ENCODE measurements at regions not wholly inside any gene's neighbourhood (a gene's known extent, or its start where the extent isn't known, plus 50 kb on each side); places are given as distances from the start of the nearest gene placed in this dataset.
"Not testable (repeated sequence)": the region's sequence is repeated elsewhere in the genome, so short reads cannot be mapped to it uniquely, and the experiment has no call there.

DNA sequence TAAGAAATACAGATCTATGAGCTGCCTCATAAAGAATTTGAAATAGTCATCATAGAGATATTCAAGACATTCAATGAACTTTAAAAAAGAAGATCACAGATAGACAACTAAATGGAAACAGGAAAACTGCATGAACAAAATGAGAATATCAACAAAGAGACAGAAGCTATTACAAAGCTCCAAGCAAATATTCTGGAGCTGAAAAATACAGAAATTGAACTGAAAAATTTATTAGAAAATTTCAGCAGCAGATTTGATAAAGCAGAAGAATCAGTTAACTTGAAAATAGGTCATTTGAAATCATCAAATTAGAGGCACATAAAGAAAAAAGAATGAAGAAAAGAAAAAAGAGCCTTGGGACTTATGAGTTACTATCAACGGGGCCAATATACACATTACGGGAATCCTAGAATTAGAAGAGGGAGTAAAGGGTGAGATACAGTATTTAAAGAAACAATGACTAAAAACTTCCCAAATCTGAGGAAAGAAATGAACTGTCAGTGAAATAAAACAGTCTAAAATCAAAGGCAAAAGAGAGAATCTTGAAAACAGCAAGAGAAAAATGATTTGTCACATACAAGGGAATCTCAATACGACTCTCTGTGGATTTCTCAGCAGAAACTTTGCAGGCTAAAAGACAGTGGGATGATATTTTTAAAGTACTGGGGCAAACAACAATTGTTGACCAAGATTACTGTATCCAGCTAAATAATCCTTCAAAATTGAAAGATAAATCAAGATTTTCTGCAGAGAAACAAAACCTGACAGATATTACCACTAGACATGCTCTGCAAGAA, 641.6 kb downstream of the ANKRD50 start:
- DNase-seq, result no peak

DNA sequence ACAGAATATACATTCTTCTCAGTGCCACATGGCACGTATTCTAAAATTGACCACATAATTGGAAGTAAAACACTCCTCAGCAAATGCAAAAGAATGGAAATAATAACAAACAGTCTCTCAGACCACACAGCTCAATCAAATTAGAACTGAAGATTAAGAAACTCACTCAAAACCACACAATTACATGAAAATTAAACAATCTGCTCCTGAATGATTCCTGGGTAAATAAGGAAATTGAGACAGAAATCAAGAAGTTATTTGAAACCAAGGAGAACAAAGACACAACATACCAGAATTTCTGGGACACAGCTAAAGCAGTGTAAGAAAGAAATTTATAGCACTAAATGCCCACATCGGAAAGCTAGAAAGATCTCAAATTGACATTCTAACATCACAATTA, 637.3 kb downstream of the ANKRD50 start:
- DNase-seq, result not testable (repeated sequence)

DNA sequence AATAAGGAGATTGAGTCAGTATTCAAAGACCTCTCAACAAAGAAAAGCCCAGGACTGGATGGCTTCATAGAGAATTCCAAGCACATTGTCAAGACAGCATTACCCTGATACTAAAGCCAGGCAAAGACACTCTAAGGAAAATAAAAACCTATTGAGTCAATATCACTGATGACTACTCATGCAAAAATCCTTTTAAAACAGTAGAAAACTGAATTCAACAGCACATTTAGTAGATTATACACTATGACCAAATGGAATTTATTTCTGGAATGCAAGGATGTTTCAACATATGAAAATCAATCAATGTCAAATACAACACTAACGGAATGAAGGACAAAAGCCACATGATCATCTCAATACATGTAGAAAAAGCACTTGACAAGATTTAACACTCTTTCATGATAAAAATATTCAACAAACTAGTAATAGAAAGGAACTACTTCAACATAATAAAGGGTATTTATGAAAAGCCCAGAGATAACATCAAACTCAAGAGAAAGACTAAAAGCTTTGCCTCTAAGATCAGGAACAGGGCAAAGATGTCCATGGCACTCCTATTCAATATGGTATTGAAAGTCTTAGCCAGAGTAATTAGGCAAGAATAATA, 633.3 kb downstream of the ANKRD50 start:
- no peak for DNase-seq

DNA sequence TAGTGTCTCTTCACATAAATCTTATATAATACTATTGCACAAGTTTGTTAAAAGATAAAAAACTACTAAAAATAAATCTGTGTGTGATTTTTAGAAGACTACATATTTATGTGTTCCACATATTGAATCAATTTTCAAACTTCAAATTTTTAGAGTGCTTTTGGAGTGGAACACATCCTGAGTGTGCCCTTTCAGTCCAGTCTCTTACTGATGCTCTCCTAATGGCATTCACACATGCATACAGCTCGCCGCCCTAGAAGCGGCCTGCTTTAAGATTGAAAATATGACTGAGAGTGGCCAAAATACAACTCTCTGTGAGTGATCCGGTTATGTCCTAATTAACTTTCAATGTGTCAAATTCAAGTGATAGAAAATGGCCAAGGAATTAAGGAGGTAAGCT, 628.8 kb downstream of the ANKRD50 start:
- DNase-seq, result no peak

DNA sequence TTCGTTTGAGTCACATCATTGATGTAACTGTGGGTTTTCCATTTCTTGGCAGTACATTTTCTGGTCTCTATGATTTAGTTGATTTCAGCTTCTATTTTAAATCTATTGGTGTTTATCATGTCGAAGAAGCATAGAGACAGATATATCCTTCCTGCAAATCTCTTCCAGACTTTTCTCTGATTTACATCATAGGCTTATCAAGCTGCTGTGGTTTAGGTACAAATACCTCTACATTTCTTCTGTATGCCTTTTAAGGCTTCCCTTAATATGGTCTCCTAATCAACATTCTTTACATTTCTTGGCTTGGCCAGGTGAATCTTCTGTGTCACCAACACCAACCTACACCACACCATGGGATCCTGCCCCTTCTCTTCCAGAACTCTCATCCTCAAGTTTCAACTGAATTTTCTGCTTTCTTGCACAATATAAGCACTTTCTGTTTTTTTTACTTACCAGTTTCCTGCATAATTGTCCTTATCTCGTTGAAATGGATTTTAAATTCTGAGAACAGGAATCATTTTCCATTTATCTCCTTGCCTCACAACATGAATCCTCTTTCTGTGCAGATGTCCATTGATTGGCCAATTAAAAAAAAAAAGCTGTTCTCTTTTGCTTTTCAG, 626.9 kb downstream of the ANKRD50 start:
- no peak for DNase-seq

DNA sequence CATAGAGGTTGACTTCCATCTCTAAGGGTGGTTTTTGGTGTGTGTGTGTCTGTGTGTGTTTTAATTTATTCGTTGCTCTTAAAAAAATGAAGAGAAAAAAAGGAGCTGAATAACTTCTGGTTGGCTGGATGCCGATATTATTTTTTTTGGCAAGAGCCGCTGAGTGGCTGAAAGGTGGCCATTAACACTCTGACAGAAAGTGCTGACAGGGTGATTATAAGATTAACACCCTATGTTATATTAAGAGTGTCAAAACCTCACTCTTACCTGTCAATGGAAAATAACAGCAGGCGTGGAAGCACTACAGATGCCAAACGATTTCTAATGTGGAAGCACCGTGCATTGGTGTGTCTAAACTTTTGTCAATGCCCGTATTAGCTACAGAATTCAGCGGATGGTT, 622.5 kb downstream of the ANKRD50 start:
- DNase-seq, result no peak

DNA sequence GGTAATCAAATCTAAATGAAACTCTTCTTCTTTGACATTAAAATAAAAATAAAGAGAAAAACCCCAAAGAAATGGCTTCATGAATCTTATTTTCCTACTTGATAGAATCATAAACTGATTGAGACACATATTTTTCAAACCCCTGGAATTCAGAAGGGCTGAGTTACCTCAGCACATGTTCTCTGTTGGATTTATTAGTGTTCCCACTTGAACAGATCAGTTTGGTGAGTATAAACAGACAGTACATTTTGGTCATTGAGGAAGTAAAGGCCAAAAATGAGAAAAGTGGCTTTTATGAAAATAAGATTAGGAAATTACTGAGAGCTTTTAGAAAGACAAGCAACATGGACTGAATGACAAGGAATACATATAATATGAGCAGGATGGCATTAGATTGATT, 620.4 kb downstream of the ANKRD50 start:
- DNase-seq, result no peak

DNA sequence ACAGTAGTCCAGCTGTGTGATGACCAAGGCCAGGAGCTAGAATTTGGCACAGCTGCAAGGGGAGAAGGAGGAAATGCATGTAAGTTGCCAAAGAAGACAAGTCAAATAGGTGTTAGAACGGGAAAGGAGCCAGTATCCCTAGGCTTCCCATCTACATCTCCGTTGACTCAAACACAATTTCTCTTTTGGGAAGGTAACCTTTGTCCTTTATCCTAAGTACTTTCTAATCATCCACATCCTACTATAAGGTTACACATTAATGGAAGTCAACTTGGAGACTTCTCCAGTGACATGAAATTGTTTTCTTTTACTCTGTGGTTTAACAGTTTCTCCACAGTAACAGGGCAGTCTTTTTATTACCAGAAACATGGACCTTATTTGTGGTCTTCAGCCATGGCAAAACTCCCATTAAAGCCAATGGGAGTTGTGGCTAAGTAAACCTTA, 620.0 kb downstream of the ANKRD50 start:
- no peak for DNase-seq

DNA sequence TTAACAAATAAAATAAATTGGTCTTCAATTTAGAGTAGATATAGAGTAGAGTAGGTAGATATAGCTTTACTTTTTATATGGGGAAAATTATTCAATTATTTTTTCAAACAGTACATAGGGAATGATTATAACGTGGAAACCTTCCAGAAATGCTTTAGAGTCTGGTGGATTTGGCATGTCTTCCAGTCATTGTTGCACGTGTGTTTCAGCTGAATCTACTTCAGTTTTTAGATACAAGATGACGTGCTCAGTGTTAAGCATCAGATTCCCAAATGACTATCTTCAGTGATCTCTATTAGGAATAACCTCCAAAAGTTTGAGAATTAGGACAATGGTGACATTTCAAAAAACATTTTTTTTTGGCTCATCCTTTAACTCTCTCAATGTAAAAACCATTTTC, 616.9 kb downstream of the ANKRD50 start:
- no peak for DNase-seq

DNA sequence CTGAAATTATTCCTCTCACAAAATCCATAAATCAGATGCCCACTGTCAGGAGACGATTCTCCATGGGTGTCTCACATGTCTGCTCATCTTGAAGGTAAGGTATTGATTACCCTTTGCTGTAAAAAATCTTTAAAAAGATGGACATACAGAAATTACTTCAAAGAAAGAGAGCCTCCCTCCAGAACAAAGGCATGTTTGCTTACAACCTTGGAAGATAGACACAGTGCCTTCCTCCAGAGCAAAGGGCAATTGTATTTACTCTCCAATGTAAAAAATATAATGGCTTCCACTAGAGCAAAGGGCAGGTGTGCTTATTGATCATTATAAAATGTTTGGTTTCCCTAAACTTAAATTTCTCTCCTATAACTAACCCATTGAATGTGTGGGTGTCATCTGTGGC, 616.2 kb downstream of the ANKRD50 start:
- no peak for DNase-seq

DNA sequence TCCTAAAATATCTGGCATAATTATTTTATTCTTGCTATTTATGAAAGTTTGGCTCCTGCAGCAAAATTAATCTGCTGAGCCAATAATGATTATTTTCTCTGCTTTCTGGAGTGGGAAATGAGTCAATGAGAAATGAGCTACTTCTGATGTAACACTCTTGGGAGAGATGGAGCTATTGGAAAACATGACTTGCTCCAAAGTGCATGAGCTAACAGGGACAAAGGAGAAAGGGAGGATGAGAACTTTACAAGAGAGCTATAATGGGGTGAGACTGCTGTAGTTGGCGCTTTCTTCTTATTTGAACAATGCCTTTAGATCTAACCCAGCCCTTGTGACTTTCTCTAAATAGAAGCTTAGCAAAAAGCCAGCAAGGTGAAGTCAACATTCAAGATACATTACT, 615.1 kb downstream of the ANKRD50 start:
- no peak for DNase-seq

DNA sequence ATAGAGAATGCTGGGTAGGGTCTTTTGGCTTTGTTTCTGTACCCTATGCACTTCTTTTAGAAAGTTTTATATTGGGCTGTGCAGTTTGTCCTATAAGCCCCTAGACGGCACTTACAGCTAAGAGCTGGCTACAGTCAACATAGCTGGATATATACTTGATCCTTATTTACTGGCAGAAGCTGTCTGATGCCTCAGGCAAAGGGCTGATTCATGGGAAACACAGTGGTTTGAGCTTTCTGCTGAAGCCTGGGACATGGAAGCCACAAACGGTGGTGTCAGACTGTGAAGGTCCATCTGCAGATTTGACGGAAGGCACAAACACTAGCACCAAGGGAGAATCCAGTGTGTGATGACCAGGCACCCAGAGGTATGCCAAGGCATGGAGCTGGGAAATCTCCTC, 608.4 kb downstream of the ANKRD50 start:
- no peak for DNase-seq

DNA sequence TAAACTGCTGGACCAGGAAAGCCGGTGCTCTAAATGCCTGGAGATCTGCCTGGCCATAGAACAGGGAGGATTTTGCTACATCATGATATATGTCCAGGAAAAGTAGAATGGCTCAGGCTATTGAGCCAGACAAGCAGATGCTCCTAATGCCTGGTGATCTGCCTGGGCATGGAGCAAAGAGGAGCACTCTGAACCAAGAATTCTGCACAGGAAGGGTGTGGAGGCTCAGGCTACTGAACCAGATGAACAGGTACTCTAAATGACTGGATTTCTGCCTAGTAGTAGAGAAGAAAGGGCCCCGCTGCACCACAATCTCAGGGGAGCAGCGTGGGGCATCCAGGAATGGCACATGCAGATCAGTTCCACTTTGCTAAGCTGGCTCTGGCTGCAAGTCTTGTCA, 607.9 kb downstream of the ANKRD50 start:
- no peak for DNase-seq

DNA sequence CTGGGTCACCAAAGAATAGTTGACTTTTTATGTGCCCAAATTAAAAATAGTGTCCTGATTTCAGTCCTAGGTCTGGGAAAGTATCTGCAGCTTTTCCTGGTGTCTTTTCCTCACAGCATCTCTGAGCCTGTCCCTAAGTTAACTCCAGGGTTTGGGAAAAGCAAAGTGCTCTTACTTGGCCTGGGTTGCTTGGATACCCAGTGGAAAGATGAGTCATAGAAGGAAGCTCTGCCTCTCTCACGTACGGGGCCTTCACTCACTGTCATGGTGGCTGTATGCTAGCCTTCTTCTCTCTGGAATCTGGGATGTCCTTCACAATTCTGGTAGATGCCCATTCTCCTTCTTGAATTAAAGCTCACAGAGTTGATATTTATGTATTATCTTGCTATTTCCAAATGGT, 607.3 kb downstream of the ANKRD50 start:
- no peak for DNase-seq

DNA sequence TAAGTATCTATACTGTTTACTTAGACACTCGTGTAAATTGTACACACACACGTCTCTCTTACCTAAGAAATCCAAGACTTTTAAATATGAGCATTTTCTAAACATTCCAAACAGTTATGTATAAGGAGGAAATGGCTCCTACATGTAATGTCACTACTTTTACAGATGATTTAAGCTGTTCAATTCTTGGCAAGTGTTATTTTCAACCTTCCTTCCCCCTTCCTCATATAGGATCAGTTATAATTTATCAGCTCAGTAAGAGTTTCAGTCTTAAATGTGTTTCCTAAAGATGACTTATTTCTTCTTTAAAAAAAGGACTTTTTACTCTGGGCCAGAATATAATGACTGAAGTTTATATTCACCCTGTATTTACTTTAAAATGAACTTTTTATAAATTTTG, 601.1 kb downstream of the ANKRD50 start:
- no peak for DNase-seq

DNA sequence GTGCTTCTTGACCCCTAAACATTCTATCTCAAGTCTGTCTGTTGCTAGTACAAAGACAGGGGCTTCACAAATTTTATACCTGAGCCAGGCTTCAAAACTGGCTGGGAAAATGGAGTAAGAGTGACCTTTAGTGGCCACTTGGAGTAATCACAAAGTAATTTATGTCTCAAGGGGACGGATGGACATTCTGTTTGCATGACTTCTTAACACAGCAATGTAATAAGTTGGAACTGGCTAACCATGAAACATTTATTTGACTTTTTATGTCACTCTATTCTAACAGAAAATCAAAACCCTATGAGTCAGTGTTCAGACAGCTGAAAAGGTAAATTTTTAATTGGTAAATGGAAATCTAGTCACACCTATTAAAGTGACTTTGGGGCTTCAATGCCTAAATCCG, 600.6 kb downstream of the ANKRD50 start:
- DNase-seq, result peak; percentile 31

DNA sequence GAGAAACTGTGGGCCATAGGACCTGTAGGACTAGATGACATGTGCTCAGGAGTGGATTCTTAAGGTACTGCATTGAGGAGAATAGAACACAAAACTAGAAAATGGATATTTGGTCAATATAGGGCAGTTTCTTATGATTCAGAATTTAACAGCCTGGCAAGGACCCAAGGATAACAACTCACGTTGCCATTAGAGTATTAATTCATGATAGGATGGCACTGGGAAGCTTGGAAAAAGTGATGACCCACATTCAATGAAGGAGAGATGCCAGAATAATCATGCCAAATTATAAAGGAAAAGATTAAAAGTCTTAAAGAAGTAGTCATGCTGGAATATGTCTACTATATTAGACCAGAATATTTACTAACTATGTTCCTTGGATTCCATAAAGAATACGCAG, 594.5 kb downstream of the ANKRD50 start:
- DNase-seq, result no peak

DNA sequence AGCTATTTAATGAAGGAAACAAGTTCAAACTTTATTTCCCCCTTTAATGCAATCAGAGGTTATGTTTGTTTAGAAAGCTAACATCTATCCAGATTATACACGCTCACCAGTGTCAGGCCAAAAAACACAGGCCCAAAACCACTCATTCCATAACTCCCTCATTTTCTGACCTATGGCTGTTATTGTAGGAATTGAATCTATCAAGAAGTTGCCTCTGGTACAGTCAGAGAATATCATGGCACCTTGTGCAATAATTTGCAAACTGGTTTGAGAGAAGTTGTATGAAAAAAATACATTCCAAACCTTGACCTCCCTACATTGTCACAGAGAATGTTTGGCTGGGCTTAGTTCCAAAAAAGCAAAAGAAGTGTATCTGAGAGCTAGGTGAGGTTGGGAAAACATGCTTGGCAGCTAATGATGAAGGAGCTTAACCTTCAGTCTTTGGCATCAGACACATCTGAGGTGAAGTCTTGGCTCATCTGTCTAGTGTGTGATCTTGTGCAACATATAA, 591.0 kb downstream of the ANKRD50 start:
- DNase-seq, result no peak

DNA sequence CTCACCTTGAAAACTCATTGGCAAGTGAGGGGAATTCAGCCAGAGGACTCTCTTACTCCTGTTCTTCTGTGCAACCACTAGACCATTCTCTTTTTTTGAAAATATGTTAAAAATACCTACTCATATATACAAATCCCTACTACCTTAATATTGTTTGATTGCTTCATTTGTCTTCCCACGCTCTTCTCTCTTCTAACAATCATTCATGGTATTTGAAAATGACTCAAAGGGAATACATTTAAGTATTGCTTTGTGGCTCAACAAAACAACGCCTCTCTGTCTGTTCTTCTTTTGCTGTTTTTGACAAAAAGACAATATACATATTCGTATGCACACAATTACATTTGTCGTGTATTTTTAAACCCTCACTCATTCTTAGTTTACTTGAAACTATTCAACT, 589.4 kb downstream of the ANKRD50 start:
- DNase-seq, result no peak

DNA sequence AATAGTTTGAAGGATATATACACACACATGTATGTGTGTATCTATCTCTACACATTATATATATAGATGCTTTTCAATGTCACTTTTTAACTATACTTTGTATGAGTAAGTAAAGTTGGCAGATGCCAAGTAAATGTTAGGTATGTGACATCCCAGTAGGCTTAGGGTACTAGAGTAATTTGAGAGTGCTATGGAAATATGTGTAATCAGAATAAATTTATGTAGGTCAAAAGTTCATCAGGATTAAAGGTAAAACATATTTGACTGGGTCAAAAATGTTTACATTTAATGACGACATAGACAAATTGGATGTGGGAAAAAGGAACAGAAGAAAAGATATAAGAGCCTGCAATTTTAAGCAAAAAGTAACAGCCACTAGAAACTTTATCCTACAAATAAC, 588.8 kb downstream of the ANKRD50 start:
- DNase-seq, result no peak

DNA sequence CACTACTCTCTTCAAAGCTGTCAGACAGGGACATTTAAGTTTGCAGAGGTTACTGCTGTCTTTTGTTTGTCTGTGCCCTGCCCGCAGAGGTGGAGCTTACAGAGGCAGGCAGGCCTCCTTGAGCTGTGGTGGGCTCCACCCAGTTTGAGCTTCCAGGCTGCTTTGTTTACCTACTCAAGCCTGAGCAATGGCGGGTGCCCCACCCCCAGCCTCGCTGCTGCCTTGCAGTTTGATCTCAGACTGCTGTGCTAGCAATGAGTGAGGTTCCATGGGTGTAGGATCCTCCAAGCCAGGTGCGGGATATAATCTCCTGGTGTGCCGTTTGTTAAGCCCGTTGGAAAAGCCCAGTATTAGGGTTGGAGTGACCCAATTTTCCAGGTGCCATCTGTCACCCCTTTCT, 581.2 kb downstream of the ANKRD50 start:
- not testable (repeated sequence) for DNase-seq

DNA sequence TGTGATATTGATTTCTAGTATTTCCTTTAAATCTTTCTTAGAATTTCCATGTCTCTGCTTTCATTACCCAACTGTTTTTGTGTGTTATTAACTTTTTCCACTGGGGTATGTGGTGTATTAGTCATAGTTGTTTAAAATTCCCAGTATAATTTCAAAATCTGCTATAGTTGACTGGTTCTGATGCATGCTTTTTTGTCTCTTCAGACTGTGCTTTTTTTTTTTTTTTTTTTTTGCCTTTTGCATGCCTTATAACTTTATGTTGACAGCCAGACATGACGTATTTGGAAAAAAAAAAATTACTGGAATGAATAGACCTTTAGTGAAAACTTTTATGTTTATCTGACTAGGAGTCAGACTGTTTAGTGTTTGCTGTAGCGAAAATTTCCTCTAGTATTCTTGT, 580.4 kb downstream of the ANKRD50 start:
- no peak for DNase-seq

DNA sequence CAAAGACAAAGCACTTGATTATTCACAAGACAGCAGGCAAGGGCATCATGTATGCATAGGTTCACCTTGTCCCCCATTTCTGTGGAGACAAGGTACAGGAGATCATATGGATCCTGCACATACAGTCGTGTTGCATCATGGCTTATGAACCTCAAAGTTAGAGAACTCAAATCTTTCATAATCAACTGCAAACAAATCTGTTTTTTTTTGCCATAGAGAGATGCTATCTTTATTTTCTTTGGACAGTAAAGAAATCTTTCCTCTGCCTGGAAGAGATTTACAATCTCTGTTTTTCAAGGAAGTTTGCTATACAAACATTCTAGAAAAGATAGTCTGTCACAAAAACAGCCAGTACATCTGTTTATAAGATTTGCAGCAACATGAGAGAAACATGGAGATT, 578.8 kb downstream of the ANKRD50 start:
- no peak for DNase-seq

DNA sequence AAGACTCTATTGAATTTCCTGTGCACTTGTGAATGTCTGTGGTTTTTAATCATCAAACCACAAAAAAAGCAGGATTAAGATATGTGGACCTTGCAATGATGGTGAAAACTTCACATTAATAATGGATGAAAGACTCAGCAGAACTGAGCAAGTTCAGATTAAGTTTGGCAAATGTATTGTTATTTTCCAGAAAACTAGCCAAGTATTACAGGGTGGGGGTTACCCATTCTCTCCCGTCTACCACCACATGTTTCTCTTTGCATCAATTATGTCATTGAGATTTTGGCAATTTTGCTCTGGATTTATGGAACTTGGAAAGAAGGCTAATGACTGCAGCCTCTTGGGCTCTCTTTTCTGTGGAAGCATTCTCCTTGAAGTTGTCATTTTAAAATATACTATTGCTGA, 577.1 kb downstream of the ANKRD50 start:
- DNase-seq, result no peak

Data from SHP77 treated with DMSO at 0.1 percent for 48 hours (cell line).